Activated CD8-positive, alpha-beta memory T cell treated with anti-CD3 and anti-CD28 coated beads, Interleukin-2, amount 50 U/mL, for 48 hours (primary cell): ENCODE measurements at regions not wholly inside any gene's neighbourhood (a gene's known extent, or its start where the extent isn't known, plus 50 kb on each side); places are given as distances from the start of the nearest gene placed in this dataset.

Experiments used
- DNase-seq: peaks from one replicate; pipeline ENCODE4 v3.0.0-alpha.2; 2020

- no peak for DNase-seq
Measured at GRCh38 chr20:52619671-52620070, 352.5 kb upstream of the TSHZ2 start.

- DNase-seq: no peak
Measured at GRCh38 chr20:52619101-52619500, 353.1 kb upstream of the TSHZ2 start.

- no peak for DNase-seq
Measured at GRCh38 chr20:52616629-52617028, 355.5 kb upstream of the TSHZ2 start.

GRCh38 chr20:52614051-52614863 lies 357.9 kb upstream of the TSHZ2 start:
- DNase-seq: no peak

DNA sequence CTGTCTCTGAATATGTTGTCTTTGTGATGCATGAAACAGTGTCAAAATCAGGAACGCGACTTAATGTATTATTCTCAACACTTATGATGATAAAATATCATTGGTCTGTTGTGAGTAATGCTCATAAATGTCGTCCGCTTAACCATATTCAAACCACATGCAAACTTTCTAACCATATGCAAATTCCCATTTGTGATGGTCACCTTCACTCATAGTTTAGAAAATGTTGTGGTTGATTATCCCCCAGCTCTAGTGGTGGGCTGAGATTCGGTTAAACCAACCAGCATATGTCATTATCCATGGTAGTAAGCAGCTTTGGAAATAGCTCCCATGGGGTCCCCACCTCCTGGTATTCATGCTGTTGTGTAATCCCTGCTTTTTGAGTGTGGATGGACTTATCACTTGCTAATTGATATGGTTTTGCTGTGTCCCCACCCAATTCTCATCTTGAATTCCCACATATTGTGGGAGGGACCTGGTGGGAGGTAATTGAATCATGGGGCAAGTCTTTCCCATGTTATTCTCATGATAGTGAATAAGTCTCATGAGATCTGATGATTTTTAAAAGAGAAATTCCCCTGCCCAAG lies 360.0 kb upstream of the TSHZ2 start:
- no peak for DNase-seq

GRCh38 chr20:52610749-52611148 lies 361.4 kb upstream of the TSHZ2 start:
- no peak for DNase-seq

DNA sequence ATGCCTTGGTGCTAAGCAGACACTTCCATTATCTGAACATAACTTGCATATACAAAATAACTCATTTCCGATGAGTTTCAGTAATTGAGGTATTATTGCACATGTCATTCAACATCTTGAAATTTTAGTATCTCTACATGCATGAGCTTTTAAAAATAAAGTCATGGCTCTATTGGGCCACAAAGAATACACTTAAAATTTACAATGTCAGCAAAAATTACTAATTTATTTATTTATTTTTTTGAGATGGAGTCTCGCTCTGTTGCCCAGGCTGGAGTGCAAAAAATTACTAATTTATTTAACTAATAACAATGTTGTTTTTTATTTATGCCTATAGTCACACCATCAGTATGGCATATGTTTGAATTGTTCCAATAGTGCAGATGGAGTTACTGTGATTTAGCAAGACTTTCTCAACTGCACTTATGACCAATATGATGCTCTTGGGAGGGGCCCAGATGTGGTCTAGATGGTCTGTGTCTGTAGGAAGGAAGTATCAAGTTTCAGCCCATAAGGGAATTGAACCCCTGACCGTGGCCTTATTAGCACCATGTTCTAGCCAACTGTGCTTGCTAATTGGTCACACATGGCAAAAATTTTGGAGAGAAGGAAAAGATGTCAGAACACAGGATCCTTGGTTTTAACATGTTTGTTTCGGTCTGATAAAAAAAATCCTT lies 370.7 kb upstream of the TSHZ2 start:
- no peak for DNase-seq

DNA sequence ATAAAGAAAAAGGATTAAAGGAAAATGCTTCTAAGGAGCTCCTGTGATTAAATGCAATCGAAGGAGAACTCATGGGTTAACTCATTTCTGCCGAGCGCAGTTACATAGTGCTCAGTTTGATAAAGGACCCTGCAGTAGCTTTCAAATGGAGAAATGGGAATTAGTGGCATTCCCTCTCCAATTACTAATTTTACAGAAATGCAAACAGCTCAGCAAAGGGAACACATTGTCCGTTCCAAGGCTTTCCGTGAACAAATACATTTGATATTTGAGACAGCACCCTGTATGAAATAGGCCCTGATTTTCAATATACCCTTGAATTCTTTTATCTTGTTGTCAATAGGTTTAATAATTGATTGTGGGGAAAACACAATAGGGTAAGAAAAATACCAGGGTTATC lies 375.9 kb upstream of the TSHZ2 start:
- DNase-seq: no peak

DNA sequence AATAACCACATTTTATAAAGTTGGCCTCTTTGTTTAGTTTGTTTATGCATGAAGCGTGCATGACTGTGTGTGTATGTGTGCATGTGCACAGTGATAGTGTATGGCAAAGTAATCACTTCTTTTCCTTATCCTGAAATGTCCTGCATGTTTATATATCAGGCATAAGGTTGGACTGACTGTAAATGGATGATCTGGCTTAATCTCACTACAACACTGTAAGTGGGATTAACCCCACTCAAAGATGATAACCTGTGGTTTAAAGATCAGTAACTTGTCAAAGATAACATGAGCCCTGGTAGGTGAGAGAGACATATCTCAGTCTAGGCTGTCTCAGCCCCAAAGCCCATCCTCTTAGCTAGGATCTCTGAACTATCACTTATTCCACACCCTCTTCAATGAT lies 376.6 kb upstream of the TSHZ2 start:
- DNase-seq: no peak

DNA sequence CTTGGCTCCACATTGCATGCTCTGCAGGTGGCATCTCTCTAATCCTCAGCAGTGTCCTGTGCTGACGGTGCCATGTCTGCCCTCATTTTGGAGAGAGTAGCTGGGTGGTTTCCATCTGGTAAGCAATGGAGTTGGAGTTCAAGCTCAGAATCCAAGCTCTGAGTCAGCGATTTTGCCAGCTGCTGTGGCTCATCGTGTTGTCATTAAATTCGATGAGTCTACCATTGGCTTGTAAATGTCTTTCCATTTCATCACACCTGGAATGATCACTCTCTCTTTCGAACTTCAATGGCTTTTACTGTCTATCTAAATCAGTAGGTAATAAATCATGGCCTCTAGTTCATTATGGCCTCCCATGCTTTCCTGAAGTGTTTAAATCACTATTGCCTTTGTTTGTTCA lies 378.5 kb upstream of the TSHZ2 start:
- DNase-seq: no peak

GRCh38 chr20:52592567-52592966 lies 379.6 kb upstream of the TSHZ2 start:
- no peak for DNase-seq

- DNase-seq: no peak
Measured at GRCh38 chr20:52590100-52590499, 382.1 kb upstream of the TSHZ2 start.

- no peak for DNase-seq
Measured at GRCh38 chr20:52589251-52589812, 382.8 kb upstream of the TSHZ2 start.

- DNase-seq: no peak
Measured at GRCh38 chr20:52586660-52587059, 385.5 kb upstream of the TSHZ2 start.

DNA sequence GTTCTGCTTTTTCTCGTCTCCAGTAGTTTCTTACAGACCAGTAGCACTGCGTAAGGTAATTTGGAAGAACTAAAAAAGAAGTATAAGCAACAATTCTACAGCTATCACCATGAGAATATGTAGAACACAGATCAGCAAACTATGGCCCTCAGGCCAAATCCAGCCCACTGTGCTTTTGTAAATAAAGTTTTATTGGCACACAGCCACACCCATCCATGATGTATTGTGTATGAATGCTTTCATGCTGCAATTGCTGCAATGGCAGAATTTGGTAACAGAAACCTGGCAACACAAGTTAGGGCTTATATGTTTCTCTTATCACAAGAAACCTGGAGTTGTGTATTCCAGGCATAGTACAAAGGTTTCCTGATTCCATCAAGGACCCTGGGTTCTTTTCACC lies 386.8 kb upstream of the TSHZ2 start:
- DNase-seq: no peak

- no peak for DNase-seq
Measured at GRCh38 chr20:52578559-52578958, 387.0 kb upstream of the ZFP64 start.

GRCh38 chr20:52577696-52578095 lies 386.1 kb upstream of the ZFP64 start:
- no peak for DNase-seq

GRCh38 chr20:52572687-52573086 lies 381.1 kb upstream of the ZFP64 start:
- no peak for DNase-seq

GRCh38 chr20:52569201-52569600 lies 377.6 kb upstream of the ZFP64 start:
- DNase-seq: no peak

DNA sequence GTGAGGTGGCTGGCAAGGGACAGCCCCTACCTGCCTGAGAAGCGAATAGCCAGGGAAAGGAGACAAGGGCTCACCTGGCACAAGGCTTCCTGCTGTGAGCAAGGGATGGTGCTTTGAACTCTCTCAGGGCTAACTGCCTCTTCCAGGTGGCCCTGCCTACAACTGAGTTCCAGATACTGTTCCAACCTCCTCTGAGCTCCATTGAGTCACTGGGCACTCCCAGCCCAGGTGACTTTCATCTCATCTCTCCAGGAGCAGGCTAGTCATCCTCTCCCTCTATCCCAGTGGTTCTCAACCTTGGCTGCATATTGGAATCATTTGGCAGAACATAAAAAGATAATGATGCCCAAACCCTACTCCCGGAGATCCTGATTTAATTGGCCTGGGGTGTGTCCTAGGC lies 374.0 kb upstream of the ZFP64 start:
- DNase-seq: no peak

DNA sequence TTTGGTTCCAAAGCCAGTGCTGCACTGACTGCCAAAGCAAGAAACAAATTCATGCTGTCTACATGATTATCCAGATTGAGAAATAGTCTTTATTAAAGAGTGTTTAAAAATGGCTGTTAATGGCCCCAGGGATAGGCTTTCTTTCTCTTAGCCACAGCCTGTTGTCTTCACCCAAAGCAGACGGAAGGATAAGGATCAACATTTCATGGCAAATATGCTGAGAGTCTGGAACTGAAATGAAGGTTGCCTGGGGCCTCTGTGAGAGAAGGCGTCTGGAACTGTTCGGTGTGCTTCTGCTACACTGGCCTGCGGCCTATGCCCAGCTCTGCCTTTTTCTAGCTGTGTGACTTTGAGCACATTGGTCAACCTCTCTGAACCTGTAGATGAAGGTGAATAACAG lies 373.0 kb upstream of the ZFP64 start:
- DNase-seq: no peak

DNA sequence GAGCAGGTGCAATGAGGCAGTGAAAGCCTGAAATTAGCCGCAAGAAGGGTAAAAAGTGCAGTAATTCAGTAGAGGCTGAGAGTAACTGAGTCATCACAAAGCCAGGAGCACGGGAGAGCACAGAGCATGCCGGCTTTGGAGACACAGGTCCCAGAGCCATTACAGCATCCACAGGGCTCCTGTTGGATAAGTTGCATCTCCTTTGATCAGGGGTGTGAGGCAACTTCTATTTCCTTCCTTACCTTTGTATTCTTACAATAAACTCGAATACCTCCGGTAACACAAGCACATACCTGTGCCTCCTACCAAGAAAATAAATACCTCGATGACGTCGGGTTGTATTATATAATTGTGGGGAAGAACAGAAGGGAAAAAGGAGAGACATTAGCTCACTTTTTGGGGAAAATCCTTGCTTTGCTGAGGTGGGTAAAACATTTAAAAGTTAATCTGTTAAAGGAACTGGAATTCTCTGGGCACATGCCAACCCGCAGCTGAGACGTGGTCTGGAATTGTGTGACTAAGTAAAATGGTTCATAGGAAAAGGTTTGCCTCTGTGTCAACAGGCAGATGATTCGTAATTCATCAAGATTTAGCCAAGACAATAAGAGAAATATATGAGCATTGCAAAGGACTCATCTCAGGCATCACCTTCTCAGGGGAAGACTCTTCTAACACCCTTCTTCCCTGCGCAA lies 360.7 kb upstream of the ZFP64 start:
- no peak for DNase-seq

DNA sequence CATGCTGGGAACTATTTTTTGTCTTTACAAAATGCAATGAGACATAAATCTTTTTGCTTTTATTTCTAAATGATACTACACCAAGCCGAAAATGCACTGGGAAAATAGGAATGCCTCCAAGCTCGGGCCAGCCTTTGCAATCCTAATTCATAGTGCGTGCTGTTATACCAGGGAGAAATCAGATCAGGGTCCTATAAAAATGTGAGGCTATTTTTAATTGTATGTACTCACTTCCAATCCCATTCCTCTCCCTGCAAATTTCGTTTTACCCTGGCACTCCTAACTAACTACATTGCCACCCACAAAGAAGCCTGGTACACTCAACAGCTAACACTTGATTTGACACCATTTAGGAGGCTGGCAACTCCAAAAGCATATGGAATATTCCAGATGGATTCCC lies 350.6 kb upstream of the ZFP64 start:
- DNase-seq: no peak
